HG03432 (cell line): ENCODE measurements at regions not wholly inside any gene's neighbourhood (a gene's known extent, or its start where the extent isn't known, plus 50 kb on each side); places are given as distances from the start of the nearest gene placed in this dataset.
A peak's percentile ranks its signal among the peaks of the same experiment; 100 is the strongest.

Source experiments
- ATAC-seq: cut with Tn5 transposase; IDR thresholded peaks from one replicate; pipeline ENCODE4 v1.9.1; 2021; ENCODE audit warnings: mild to moderate bottlenecking, moderate library complexity; ENCODE audit not compliant: unreplicated experiment

DNA sequence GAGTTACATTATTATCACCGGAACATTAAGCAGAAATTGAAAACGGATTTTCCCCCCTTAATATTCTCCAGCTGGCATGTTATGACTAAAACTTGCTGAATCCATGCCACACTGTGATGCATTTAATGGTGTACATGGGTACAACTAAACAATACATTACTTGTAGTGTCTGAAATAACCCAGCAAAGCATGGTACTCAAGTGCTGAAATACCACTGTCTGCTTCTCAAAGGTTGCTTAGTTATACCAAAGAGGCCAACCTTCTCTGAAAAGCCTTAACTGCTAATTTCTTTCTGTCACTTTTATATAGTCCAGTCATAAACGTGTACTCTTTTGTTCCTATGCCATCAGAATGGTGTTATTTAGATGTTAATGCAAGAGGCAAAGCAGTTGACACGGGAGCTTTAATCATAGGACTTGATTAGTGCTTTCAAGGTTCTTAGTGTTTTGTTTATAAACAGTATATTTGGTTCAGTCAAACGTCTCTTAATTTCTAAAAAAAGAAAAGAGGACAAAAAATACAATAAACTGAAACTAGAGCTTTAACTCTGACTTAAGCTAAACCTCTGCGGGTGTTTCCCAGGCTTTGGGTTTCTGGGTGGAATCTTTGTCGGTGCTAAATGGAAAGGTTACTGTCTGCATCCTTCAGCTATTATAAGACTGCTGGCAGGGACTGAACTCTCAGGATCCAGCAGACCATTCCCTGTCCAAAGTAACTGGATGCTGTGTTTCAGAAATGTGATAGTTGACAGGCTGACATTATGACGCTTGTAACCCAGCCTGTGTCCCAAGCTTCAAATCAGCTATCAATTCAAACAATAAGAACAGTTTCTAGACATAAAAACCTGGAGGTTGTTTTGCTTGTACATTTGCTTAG, 202.6 kb downstream of the PPP1R3A start:
- ATAC-seq = no peak

DNA sequence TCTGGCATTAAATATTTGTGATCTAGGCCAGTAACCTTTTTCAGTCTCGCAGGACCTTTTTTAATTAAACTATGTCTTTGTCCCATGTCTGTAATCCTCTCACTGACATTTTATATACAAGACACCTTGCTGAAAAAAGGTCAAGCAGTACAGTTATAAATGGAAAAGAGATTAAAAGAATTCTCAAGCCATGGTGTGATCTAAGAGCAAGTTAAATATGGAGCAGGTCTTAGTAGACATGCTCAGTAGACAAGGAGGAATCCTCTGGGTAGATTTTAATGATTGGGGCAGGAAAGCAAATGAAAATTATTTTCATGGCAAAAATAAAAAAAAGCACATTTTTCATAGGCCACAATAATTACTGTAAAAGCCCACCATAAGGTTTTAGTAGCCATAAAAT, 203.5 kb downstream of the PPP1R3A start:
- no peak for ATAC-seq

GRCh38 chr7:113710310-113711096, 208.3 kb downstream of the PPP1R3A start:
- ATAC-seq = peak; percentile 97

DNA sequence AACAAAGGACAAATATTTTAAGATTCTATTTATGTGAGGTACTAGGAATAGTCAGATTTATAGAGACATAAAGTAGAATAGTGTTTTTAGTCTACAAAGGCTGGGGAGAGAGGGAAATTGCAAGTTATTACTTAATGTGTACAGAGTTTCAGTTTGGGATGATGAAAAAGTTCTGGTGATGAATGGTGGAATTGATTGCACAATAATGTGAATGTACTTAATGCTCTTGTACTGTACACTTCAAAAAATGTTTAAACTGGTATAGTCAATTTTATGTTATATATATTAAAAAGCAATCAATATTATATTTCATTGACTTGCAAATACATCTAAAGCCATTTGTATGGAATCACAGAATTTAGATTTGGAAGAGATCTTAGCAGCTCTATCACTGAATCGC, 213.4 kb downstream of the PPP1R3A start:
- no peak for ATAC-seq

DNA sequence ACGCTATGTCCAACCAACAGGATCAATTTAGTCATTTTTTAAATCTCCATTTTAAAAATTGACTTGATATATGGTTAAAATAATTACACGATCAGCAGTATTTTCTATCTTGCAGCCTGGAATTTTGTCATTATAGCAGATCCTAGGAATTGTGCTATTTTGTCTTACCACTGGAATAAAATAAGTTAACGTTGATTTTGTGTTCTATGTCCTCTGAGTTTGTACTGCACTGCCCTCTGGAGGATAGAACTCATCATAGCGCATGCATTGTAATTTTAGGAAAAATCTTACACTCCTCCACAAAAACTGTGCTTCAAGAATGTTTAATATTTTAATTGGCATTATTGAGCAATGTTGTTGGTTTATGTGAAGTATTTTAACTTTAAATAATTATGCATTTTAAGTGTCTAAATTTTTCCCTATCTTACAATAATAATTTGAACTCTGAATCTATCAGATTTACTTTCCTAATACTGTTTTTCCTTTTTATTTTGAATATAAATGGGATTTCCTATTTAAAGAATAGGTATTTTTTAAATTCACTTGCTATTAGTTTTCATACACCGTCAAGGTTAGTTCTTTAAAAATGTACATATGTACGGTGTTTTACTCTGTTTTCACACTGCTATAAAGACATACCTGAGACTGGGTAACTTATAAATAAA, 220.1 kb downstream of the PPP1R3A start:
- ATAC-seq = peak; percentile 62

DNA sequence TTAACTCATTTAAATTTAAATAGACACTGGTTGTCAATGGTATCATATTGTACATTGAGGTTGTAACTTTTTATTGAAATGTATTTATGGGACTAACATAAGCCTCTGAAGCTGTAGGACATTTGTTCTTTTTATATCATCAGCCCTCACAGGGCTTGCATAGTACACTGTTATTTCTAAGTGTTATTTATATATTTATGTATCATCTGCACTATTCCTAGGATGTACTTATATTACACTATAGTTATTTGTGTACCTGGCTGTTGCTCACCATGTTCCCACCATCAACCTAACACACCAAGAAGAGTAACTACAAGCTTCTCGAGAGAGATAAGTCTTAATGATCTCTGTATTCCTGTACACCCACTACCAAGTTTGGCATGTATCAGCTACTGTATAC, 224.7 kb downstream of the PPP1R3A start:
- ATAC-seq = no peak

DNA sequence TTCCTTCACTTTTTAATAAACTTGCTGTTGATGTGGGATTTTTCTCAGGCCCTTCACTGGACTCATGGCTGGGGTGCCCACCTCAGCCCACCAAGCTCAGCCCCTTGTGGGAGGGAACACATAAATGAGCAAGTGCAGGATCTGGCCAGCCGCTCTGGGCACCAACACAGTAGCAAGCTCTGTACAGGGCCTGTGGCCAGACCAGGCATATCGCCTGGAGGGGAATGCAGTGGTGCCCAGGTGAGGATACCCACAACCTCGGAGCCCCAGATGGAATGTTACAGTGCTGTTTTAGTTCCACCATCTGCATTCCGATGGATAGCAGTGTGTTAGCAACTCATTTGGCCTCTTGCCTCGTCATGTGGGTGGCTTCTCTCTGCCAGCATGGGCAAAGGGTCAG, 234.6 kb downstream of the PPP1R3A start:
- no peak for ATAC-seq

GRCh38 chr7:113677811-113678210, 241.0 kb downstream of the PPP1R3A start:
- ATAC-seq = no peak

DNA sequence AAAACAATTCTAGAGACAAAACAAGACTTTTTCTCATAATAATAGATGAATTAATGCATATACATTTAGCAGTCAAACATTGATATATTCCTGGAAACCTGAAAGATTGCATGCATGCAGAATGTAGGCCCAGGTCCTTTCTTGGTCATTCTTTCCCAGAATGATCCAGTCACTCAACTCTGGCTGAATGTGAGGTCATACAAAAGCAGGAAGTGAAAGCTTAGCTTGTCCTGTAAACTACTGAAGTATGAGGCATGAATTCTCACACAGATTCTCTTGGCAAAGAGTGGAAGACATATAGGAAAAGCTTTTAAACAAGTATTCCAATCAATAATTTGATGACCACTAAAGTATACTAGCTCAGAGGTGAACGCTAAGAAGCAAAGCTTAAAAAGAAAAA, 253.9 kb downstream of the PPP1R3A start:
- ATAC-seq = no peak

DNA sequence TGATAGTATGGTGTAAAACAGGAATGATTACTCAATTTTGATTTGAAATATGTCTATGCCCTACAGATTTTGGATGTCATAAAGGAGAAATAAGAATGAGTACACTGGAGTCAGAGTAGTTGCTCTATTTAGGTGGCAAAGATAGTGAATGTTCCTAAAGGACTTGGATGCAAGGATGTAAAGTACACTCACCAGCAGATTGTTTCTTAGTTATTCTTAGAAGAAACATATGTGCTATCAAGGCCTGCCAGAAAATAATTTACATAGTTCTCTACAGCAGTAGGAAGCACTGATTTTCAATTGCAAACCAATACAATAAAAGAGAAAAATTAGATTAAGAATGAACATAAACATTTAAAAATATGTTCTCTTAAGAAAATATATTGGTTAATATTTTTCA, 259.4 kb downstream of the PPP1R3A start:
- no peak for ATAC-seq

DNA sequence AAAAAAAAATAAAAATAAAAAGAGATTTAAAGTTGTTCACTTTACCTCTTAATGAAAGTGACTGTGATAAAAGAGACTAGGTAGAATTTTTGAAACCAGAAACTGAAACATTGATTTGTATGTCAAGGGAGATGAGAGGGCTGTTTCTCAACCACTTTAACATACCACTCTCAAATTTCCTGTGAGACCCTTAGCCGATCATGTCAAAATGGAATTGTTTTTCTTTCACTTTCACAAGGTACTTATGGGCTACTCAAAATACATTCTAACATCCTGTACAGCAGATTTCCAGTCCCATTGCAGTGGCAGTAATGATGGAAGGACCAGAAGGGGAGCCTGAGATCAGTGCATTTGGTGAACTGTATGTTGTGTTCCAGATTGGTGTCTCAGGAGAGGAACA, 261.2 kb downstream of the PPP1R3A start:
- ATAC-seq = peak; percentile 97

DNA sequence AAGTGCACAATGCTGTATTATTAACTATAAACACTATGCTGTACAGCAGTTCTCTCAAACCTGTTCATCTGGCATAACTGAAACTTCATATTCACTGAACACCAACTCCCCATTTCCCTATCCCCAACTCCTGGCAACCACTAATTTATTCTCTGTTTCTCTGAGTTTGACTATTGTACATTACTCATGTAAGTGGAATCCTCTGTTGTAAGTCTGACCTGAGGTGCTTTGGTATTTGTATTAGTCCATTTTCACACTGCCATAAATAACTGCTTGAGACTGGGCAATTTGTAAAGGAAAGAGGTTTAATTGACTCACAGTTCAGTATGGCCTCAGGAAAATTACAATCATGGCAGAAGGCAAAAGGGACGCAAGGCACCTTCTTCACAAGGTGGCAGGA, 266.3 kb downstream of the PPP1R3A start:
- ATAC-seq = no peak

GRCh38 chr7:113649556-113649955, 269.3 kb downstream of the PPP1R3A start:
- ATAC-seq = no peak

DNA sequence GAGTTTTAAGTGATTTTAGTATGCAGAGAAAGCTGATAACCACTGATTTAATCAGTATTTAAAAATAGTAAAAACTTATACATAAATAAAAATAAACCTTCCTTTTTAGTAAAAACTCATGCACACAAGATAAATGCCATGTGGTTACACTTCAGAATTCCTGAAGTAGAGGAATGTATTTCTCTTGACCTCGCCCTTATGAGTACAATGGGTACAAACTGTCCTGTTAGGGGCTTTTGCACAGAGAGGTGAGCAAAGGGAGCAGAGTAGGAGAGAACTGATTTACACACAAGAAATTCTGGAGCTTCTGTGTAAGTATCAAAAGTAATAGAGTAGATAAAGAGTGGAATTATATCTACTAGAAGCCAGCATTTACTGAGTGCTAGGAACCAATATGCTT, 279.6 kb downstream of the PPP1R3A start:
- no peak for ATAC-seq

GRCh38 chr7:113636727-113637421, 281.9 kb downstream of the PPP1R3A start:
- no peak for ATAC-seq

DNA sequence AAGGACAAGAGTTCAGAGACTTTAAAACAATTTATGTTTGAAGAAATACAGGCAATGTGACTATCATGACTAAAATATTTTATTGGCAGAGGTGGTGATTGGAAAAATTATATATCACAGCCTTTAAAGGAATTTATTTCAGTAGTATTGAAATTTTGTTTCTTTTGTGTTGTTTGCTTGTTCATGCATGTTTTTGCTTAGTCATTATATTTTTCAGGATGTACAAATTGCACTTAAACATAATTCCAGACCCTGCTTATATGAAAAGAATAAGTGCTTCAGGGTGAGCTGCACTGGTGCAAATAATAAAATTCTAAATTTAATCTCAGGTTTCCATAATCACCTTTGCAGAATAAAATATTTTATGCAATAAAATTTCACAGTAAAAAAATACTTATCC, 283.3 kb downstream of the PPP1R3A start:
- ATAC-seq = no peak

- ATAC-seq = no peak
These were observed 285.7 kb downstream of the PPP1R3A start for GRCh38 chr7:113633073-113633472.

GRCh38 chr7:113628948-113629847, 289.6 kb downstream of the PPP1R3A start:
- peak; percentile 72 for ATAC-seq

GRCh38 chr7:113625494-113626102, 293.2 kb downstream of the PPP1R3A start:
- no peak for ATAC-seq

DNA sequence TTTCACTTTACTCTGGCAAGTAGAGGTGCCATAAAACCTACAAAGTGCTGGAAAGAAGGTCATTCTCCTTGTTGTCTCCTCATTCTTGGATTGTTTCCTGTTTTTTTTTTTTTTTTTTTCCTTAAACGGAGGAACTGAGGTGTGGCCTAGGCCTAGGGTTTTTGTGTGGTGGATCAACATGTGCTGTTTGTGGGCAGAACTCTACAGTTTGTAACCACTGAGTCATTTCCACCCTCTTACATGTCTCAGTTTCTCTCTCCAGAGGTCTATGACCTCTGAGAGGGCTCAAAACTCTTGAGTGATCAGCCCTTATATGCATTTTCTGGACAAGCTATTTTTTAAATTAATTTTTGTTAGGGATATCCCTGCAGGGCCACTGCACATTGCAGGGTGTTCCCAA, 296.0 kb downstream of the PPP1R3A start:
- no peak for ATAC-seq
